Frontal cortex (tissue), 3 donors: ENCODE measurements at regions not wholly inside any gene's neighbourhood (a gene's known extent, or its start where the extent isn't known, plus 50 kb on each side); places are given as distances from the start of the nearest gene placed in this dataset.

ENCODE experiments used
- DNase-seq, 2 donors: peaks; one replicate each; pipeline ENCODE4 v3.0.0; 2012; ENCODE audit warnings: low spot score in 2 of 2
- FAIRE-seq: peaks from 2 replicates; lab custom pipeline; 2012; peaks lifted over from hg19 to GRCh38; lab: Jason Lieb, UNC
- donor health status: control.
- donor health status: control.
- donor health status: control.

GRCh38 chr2:128685841-128686496 is 367.3 kb upstream of the HS6ST1 start:
- DNase-seq (no peak), FAIRE-seq (no peak)

GRCh38 chr2:128686497-128686859 is 367.8 kb upstream of the HS6ST1 start:
- no peak for FAIRE-seq
- no peak for DNase-seq

GRCh38 chr2:128686881-128687555 is 368.4 kb upstream of the HS6ST1 start:
- FAIRE-seq: no peak

GRCh38 chr2:128687565-128687964 is 368.9 kb upstream of the HS6ST1 start:
- DNase-seq: no peak
- FAIRE-seq: no peak

More at GRCh38 chr2:128686881-128687555, 368.4 kb upstream of the HS6ST1 start:
- no peak for DNase-seq

- no peak for FAIRE-seq
Measured at GRCh38 chr2:128689971-128690370, 371.3 kb upstream of the HS6ST1 start.

GRCh38 chr2:128690431-128690830 is 371.8 kb upstream of the HS6ST1 start:
- DNase-seq (no peak), FAIRE-seq (no peak)

More at GRCh38 chr2:128689971-128690370, 371.3 kb upstream of the HS6ST1 start:
- no peak for DNase-seq

GRCh38 chr2:128690869-128691268 is 372.2 kb upstream of the HS6ST1 start:
- FAIRE-seq (no peak), DNase-seq (no peak)

GRCh38 chr2:128691526-128691925 is 372.9 kb upstream of the HS6ST1 start:
- DNase-seq (no peak), FAIRE-seq (no peak)

GRCh38 chr2:128692895-128693742 is 374.5 kb upstream of the HS6ST1 start:
- DNase-seq: no peak
- no peak for FAIRE-seq

- FAIRE-seq: no peak
Measured at GRCh38 chr2:128693743-128694029, 375.0 kb upstream of the HS6ST1 start.

GRCh38 chr2:128695646-128696220 is 377.1 kb upstream of the HS6ST1 start:
- DNase-seq (no peak), FAIRE-seq (no peak)

More at GRCh38 chr2:128693743-128694029, 375.0 kb upstream of the HS6ST1 start:
- DNase-seq: no peak

GRCh38 chr2:128696421-128696820 is 377.8 kb upstream of the HS6ST1 start:
- FAIRE-seq (no peak), DNase-seq (no peak)

GRCh38 chr2:128701418-128701817 is 382.8 kb upstream of the HS6ST1 start:
- DNase-seq: no peak
- FAIRE-seq: no peak

GRCh38 chr2:128702616-128703015 is 383.9 kb upstream of the HS6ST1 start:
- FAIRE-seq: no peak
- no peak for DNase-seq

GRCh38 chr2:128708106-128708816 is 389.6 kb upstream of the HS6ST1 start:
- DNase-seq: no peak
- FAIRE-seq: no peak

- no peak for DNase-seq
- no peak for FAIRE-seq
Measured at GRCh38 chr2:128710242-128710641, 391.6 kb upstream of the HS6ST1 start.

- DNase-seq: no peak
- no peak for FAIRE-seq
Measured at GRCh38 chr2:128710729-128711128, 392.1 kb upstream of the HS6ST1 start.

- FAIRE-seq (no peak), DNase-seq (no peak)
Measured at GRCh38 chr2:128714285-128714684, 395.6 kb upstream of the HS6ST1 start.

GRCh38 chr2:128714851-128715312 is 396.2 kb upstream of the HS6ST1 start:
- DNase-seq (no peak), FAIRE-seq (no peak)

- DNase-seq: no peak
- no peak for FAIRE-seq
Measured at GRCh38 chr2:128715360-128715759, 396.7 kb upstream of the HS6ST1 start.
